NCI-H345 (cell line): ENCODE measurements at regions not wholly inside any gene's neighbourhood (a gene's known extent, or its start where the extent isn't known, plus 50 kb on each side); places are given as distances from the start of the nearest gene placed in this dataset.

ENCODE experiments used
- DNase-seq: peaks from one replicate; lab custom pipeline; 2025; lab: John Stamatoyannopoulos, UW

DNA sequence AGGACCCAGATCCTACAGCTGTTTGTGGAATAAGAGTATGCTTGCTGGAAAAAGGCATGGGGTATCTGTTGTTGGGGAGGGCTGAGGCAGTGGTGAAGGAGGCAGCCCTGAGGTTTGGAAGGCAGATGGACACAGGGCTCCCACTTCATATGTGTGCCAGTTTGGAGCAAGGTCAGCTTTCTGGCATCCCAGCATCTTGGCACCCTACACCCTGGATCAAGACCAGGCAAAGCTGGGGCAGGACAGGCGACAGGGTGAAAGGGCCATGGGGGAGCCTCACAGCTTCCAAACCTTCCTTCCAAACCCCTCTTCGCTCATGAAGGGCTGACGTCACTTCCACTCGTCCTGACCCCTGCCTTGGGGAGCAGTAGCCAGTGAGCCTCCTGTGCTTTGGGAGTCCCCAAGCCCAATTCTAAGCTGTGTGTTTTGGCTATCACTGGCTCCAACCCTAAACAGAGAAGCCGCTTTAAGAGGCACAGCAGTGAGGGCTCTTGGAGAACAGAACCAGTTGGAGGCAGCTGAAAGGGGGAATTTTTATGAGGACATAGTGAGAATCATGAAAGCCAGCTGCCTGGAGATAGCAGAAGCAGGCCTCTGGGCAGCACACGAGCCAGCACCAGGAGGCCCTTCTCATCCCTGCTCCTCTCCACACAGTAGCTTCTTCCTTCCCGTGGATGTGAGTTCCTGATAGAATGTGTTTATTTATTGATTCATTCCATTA lies 448.6 kb upstream of the CDH4 start:
- no peak for DNase-seq

DNA sequence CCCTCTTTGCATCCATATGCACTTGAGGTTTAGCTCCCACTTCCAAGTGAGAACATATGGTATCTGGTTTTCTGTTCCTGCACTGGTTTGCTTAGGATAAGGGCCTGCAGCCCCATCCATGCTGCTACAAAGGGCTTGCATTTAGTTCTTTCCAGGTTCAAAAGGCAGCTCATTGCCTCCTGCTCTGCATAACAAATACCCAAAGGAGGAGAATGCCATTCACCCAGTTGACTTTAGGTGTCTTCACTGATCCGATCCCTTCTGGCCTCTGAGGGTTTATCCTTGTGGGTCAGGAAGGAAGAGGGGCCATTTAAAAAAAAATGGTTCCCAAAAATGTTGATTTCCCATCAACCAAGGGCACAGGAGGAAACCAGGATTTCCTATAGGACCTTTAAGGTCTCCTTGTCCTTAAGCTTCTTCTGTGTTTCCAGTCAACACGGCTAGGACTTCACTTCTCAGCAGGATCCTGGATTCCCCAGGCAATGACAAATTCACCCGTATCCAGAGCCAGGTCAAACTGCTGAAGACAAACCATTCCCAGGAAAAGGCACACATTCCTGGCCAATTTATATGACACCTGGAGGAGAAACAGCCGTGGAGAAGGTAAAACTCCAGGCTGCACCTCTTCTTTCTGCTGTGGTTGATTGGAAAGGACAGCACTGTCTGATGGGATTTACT lies 447.7 kb upstream of the CDH4 start:
- no peak for DNase-seq

DNA sequence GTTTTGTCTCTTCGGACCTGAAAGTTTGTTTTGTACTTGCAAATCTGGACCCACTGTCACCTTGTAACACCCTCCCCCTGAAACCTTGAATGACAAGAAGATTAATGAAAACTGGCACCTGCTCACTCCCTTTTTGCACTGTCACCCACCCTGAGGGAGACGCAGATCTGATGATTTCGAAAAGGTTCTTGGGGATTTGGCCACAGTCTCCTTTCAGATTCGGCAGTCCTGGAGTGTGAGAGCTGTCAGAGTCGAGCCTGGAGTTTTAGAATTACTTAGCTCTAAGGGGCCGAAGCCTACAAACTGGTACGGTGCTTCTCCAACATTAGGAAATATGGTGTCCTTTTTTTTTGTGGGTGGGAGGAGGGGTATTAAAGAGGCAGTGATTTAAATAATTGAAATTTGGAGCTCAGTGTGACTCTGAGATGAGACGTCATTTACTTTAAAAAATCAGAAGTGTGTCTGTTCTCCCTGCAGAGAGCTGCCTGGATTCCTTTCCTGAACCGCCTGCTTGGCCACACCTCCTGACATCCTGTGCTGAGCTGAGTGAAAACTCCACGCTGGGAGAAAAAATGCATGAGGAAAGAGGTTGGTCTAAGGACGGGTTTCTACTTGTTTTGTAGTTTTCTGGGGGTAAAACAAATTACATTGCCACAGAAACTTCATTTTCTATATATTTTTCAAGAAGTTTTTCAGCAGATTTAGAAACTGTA lies 447.0 kb upstream of the CDH4 start:
- no peak for DNase-seq

DNA sequence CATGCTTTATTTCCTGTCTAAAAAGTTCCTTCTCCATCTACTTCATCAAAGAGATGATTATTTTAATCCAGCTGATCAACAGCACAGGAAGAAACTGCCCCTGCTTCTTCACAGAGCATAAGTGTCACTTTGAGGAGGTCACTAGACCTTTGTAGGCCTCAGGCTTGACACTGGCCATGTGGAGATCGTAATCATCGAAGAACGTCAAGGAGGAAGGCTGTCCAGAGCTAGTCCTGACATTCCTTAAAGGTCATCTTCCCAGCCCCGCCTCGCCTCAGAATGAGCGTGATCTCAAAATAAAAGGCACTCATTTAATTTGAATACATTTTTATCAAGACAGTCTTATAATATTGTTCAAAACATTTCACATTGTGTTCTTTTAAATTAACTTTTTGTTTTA lies 445.7 kb upstream of the CDH4 start:
- no peak for DNase-seq

DNA sequence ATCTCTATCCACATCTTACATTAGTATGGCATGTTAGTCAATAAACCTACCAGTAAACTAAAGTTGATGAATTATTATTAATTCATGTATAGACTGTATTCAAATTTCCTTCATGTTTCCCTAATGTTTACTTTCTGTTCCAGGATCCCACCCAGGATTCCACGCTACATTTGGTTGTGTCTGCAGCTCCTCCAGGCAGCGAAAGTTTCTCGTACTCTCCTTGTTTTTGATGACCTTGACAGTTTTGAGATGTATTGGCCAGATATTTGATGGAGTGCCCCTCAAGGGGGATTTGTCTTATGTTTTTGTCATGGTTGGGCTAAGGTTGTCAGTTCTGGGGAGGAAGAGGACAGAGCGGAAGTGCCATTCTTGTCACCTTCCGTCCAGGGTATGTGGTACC lies 445.2 kb upstream of the CDH4 start:
- no peak for DNase-seq

DNA sequence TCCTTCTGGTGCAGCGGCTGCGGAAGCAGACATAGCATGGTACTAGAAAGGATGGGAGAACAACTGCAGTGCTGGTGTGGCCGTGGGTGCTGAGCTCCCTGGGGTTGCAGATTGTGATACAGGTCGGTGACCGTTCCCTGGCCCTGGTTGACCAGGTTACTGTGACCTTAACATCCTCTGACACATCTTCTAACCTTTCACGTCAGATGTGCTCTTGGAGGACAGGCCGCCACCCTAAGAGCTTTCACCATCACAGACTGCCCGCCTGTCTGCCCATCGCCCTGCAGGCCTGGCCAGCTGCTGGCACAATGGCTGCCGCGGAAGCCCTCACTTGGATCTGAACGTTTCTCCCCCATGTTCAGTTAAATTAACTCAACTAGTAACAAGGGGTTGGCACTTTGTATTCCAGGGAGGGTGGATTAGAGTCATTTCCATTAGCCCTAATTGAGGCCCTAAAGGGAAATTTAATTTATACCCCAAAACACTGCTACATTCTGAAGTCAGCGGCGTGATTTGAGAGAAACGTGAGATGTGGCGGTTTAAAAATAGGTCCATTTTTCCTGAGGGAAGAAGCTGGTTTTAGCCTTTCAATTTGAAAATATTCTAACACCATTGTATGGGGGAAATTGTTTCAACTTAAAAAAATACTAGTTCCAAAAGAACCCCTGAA lies 443.9 kb upstream of the CDH4 start:
- no peak for DNase-seq

DNA sequence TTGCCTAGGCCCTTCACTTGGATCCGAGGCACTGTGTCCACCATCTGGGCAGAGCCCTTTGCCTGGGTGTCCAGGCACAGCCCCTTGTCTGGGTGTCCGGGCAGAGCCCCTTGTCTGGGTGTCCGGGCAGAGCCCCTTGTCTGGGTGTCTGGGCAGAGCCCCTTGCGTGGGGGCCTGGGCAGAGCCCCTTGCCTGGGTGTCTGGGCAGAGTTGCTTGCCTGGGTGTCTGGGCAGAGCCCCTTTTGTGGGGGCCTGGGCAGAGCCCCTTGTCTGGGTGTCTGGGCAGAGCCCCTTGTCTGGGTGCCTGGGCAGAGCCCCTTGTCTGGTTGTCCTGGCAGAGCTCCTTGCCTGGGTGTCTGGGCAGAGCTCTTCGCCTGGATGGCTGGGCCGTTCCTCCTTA lies 443.4 kb upstream of the CDH4 start:
- no peak for DNase-seq

DNA sequence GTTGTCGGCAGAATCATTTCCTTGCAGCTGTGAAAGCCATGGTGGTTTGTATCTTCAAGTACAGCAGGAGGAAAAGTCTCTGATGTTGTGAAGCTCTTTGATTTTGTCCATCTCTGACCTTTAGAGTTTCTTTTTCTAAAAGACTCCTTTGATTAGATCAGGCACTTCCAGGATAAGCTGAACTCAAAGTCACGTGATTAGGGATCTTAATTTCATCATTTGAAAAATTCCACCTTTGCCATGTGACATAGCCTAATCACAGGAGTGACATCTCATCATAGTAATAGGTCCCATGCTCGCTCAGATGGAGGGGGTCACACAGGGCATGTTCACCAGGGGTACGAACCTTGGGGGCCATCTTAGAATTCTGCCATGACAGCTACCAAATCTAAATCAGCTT lies 441.5 kb upstream of the CDH4 start:
- no peak for DNase-seq

DNA sequence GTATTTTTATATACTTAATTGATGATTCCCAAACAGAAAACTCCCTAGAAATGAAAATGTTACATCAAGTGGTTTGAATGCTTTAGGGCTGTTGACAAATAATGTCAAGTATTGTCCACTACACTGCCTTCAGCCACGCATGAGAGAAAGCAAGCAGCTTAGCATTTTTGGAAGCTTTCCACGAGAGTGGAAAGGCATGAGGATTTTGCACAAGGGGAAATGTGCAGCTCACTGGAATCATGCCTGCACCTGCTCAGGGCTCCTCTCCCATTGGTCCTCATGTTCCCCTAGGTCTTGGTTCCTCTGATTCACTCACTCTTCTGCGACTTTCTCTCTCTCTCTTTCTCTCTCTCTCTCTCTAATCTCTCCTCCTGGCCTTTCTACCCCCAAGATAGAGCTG lies 439.5 kb upstream of the CDH4 start:
- no peak for DNase-seq

DNA sequence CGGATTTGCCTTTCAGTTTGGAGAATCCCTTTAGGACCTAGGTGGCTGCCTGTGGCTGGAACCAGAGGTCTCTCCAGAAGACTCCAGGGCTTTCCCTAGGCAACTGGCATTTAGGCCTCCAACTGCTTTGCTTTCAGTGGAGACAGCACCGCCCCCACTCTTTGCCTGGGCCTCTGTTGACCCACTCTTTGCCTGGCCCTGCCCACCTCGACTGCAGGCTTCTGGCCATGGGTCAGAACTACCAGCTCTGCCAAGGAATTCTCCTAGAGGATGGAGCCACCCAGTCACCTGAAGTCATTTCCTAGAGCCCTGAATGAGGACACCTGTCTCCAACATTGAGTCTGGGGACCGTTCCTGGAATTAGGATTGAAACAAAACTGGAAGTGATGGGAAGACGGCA lies 439.0 kb upstream of the CDH4 start:
- no peak for DNase-seq

DNA sequence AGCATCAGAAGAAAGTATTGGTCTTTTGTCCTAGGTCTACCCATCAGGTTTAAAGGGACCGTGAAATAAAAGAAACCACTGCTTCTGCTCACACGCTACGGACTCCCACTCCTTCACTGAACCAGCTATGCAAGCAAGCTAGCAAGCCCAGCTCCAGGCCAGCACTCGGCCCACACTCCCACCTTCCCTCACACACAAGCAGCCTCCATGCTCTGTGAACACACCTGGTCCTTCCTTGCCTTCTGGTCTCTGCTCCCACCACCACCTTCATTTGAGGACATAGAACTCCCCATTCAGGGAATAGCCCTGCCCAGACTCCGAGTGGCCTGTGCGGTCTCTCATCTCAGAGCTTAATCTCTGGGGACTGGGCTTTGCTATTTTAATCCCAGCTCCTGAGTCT lies 436.4 kb upstream of the CDH4 start:
- DNase-seq, result no peak

DNA sequence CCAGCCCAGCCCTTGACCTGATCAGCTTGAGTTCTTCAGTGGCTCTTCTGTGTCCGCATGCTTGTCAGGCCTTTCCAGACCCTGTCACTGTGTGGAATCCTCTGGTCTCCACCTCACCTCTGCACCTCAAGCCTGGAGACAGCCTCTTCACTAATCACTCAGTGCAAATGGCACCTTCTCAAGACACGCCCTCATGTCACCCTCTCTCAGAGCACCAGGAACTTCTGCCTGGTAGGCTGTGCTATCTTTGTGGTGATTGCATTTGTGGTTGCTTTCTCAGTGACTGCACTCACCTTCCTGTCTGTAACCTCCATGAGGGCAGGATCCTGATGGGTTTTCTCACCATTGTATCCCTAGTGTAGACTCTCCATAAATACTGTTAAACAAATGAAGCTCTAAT lies 435.2 kb upstream of the CDH4 start:
- DNase-seq, result no peak

DNA sequence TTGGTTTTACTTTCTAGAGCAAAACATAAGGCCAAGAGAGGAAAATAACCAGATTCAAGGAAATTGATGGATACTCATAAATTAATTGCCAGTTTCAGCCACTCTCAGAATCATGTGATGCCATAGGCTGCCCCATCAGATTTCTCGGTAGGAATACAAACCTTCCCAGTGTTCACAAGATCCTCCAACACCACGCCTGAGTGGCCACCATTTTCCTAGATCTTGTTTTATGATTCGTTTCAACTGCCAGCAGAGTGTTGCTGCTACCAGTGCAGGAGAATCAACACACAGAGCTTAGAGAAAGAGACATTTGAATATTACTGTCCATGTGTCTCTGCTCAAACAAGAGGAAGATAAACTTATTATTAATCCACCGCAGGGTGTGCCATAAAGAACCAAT lies 434.2 kb upstream of the CDH4 start:
- no peak for DNase-seq

DNA sequence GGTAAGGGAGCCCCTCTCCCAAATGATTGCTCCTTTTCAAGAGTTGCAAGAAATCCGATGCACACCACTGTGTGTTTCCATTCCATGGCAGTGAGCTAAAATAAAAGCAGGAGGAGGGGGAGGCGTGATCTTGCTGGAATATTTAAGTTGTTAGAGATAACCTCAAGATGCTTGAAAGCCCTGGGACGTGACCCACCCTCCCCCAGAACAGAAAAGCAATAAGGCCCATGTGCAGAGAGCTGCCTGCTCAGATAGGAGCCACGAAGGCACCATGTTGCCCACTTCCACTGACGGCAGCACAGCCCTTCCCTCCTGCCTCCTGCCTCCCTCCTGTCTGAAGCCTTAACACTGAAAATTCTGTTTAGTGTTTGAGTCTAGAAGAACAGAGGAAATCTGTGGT lies 432.6 kb upstream of the CDH4 start:
- no peak for DNase-seq

DNA sequence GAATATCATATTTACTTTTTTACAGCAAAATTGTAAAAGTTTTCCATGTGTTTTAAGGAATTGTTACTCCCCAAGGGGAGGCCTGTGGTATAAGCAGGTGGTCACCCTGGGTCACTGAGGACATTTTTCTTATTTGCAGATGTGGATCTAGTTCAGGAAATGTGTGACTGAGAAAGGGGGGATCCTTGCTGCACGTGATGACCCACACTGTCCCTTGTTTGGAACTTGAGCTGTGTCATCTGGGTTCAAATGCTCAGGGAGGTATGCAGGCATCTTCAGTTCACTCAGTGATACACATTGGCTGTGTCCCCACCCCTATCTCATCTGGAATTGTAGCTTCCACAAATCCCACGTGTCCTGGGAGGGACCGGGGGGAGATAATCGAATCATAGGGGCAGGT lies 431.9 kb upstream of the CDH4 start:
- no peak for DNase-seq

DNA sequence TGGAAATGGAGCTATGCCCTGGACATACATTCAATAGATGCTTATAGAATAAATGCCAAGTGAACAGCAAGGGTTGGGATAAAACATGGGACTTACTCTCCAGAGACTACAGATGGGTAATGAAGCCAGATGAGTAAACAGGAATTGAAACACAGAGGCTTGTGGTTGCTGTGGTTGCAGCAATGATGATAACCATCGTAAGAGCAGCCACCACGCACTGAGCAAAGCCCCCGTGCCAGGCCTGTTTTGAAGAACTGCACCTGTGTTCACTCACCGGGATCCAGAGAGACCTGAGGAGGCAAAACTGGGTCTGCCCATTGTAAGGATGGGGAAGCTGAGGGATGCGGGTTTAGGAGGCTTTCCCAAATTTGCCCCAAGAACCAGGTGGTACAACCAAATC lies 431.1 kb upstream of the CDH4 start:
- DNase-seq, result no peak

DNA sequence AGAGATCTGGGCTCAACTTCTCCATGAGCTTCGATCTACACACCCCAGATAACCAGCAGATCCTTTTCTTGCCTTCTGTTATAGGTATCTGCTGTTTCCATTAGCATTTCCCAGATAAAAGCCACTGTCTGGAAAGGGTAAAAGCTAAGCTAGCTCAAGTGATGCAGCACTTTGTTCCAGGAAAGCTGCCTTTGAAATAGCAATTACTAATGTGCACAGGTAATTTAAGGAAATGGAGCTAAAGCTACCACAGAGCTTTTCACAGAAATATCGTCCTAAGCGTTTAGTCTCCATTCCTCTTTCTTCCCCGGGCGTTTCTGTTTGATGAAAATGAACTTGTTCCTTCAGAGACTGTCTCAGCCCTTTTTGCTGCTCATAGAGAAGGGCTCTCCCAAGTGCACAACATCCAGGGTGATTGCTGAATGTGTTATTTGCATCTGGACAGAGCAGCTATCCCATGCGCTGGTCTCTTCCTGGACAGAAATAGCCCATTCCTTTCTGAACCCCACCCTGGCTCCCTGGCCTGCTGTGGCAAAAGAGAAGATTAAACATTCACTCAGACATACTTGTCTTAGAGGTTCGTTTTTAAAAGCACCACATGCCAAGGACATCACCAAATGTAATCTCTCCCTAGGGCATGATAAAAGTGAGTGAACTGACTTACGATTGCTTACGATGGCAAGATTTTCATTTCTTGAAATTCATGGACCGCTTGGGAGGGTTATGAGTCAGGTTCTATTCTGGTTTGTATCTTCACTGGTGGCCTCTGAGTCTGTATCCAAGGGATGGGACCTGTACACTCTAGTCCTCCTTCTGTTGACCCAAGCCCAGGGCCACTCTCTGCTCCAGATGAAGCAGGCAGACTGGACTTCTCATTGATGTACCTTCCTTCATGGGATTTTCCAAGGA lies 429.1 kb upstream of the CDH4 start:
- no peak for DNase-seq

DNA sequence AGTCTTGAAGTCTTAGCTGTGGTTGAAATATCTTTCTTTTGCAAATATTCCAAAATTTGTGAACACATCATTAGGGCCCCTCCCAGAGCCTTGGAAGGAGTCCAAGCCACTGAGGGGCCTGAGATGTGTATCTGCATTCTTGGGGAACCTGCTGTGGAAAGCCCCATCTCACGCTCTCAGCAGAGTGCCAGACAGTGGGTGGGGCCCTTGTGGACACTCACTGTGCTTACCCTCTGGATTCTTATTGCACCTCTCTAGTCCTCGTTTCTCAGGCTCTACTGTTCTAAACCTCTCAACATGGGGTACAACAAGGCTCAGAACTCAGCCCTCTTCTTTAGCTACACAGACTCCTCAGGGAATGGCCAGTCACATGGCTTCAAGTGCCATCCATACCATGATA lies 416.2 kb upstream of the CDH4 start:
- DNase-seq, result no peak

DNA sequence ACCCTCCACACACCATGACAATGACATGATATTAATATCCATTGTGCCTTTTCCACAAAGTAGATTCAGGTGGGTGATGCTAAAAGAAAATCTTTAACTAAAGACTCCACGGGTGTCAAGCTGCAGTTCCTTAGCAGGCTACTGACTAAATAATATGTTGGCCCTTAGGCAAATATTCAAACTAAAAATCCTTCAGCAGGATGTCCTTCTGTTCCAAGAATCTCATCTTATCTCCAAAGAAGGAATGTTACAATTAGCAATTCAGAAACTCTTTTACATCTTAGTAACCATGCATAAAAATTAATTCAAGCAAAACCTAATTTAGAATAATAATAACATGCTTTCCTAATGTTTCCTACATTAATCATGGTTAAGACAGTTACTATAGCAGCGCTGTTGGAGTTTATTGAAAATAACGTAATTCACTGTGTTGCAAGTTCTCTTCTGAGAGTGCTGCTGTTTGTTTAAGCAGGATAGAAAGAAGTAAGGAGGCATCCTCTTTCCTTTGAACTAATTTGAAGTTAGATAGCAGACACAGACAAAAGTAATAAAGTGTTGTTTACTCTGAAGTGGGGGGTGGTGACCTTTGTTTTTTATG lies 414.8 kb upstream of the CDH4 start:
- DNase-seq, result no peak

DNA sequence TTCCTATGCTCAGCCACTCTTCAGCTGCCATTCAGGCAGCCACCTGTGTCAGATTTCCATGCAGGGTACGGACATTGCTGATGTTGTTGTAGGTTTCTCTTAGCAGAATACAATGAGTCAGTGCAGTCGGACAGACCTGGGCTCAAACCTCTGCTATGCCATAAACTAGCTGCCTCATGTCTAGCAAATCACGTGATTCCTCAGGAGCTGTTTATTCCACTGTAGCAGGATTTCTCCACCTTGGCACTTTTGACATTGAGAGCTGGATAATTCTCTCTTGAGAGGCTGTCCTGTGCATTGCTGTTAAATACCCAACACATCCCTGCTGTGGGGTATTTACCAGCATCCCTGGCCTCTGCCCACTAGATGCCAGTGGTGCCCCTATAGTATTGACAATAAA lies 413.8 kb upstream of the CDH4 start:
- DNase-seq, result no peak

DNA sequence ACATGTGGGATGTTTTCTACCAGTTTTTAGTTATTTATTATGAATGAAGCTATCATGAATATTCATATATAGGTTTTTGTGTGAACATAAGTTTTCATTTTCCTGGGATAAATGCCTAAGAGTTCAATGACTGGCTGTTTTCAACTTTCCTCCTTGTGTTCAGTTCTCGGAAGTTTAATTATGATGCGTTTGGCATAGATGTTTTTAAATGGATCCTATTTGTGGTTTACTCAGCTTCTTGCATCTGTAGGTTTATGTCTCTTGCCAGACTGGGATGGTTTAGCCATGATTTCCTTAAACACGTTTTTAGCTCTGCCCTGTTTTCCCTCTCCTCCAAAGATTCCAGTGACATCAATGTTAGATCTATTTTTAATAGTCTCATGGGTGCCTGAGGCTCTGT lies 411.1 kb upstream of the CDH4 start:
- DNase-seq, result no peak
